H1 (cell line): ENCODE measurements at regions not wholly inside any gene's neighbourhood (a gene's known extent, or its start where the extent isn't known, plus 50 kb on each side); places are given as distances from the start of the nearest gene placed in this dataset.

Source experiments
- CTCF ChIA-PET: fragments of 300-600 bp; sonication (Branson Sonifier 250); formaldehyde crosslinking; loops from one replicate; lab custom pipeline; 2021; ENCODE audit not compliant: partially characterized antibody; lab: Charles Lee
- POLR2A ChIA-PET: fragments of 300-600 bp; sonication (Branson Sonifier 250); formaldehyde crosslinking; loops from one replicate; lab custom pipeline; 2021; ENCODE audit warnings: inconsistent platforms; ENCODE audit not compliant: partially characterized antibody; lab: Charles Lee
- DNase-seq, 2 experiments: peaks; one replicate each; pipeline versions ENCODE4 v3.0.0 to v3.0.0-alpha.2; 2010 to 2022; ENCODE audit warnings: low spot score in 2 of 2, low read depth in 1 of 2, mixed read lengths in 1 of 2
- FAIRE-seq: peaks from 2 replicates; lab custom pipeline; 2011; peaks lifted over from hg19 to GRCh38; lab: Jason Lieb, UNC
- H2AFZ ChIP-seq: 2 replicates; pipeline ENCODE4 v1.8.1; 2012; ENCODE audit warnings: low read length, inconsistent platforms
- H2AK5ac ChIP-seq: 2 replicates; pipeline ENCODE4 v1.6.1; 2013; ENCODE audit warnings: low read depth, low read length
- H2BK120ac ChIP-seq: replicated peaks from 2 replicates; pipeline ENCODE3; 2013; ENCODE audit warnings: low read depth, low read length, inconsistent platforms
- H2BK12ac ChIP-seq: 2 replicates; pipeline ENCODE4 v1.6.1; 2013; ENCODE audit warnings: low read depth, low read length
- H2BK15ac ChIP-seq: 2 replicates; pipeline ENCODE4 v1.6.1; 2013; ENCODE audit warnings: low read length
- H2BK20ac ChIP-seq: 2 replicates; pipeline ENCODE4 v1.6.1; 2013; ENCODE audit warnings: low read length
- H2BK5ac ChIP-seq: 2 replicates; pipeline ENCODE4 v1.6.1; 2013; ENCODE audit warnings: low read depth, low read length
- H3K14ac ChIP-seq: 2 replicates; pipeline ENCODE4 v1.6.1; 2013; ENCODE audit warnings: inconsistent platforms; ENCODE audit not compliant: insufficient read length
- H3K18ac ChIP-seq: 2 replicates; pipeline ENCODE4 v1.6.1; 2013; ENCODE audit warnings: low read length; ENCODE audit errors: extremely low read depth
- H3K23ac ChIP-seq: 2 replicates; pipeline ENCODE4 v1.6.1; 2013; ENCODE audit warnings: inconsistent platforms; ENCODE audit not compliant: insufficient read length
- H3K23me2 ChIP-seq: 2 replicates; pipeline ENCODE4 v1.6.1; 2013; ENCODE audit warnings: low read depth, low read length
- H3K27ac ChIP-seq: 2 replicates; pipeline ENCODE4 v1.6.1; 2011; ENCODE audit warnings: low read depth, low read length, inconsistent platforms
- H3K27me3 ChIP-seq, 4 experiments: replicated peaks in 1 of 4; 1 replicate in 1 of 4; 2 replicates in 3 of 4; pipeline versions ENCODE4 v1.6.1 to v1.8.1; 2011 to 2013; ENCODE audit warnings: low read length in 3 of 4, mild to moderate bottlenecking in 3 of 4, inconsistent platforms in 2 of 4, mixed read lengths in 2 of 4, moderate library complexity in 1 of 4; ENCODE audit not compliant: control insufficient read depth in 3 of 4, insufficient read depth in 3 of 4; ENCODE audit errors: extremely low read depth in 1 of 4
- H3K36me3 ChIP-seq, 4 experiments: 2 replicates each; pipeline versions ENCODE4 v1.6.1 to v1.8.1; 2011 to 2013; ENCODE audit warnings: mild to moderate bottlenecking in 4 of 4, low read length in 3 of 4, moderate library complexity in 2 of 4, control low read depth in 1 of 4, inconsistent platforms in 1 of 4; ENCODE audit not compliant: insufficient read depth in 4 of 4, control insufficient read depth in 2 of 4
- H3K4ac ChIP-seq: replicated peaks from 2 replicates; pipeline ENCODE3; 2013; ENCODE audit warnings: low read length, low read depth, mixed read lengths, inconsistent platforms; ENCODE audit not compliant: insufficient read length
- H3K4me1 ChIP-seq, 4 experiments: replicated peaks in 1 of 4; 1 replicate in 1 of 4; 2 replicates in 3 of 4; pipeline versions ENCODE4 v1.6.1 to v1.8.1; 2011 to 2013; ENCODE audit warnings: low read length in 3 of 4, inconsistent platforms in 2 of 4, mixed read lengths in 1 of 4; ENCODE audit not compliant: insufficient read depth in 4 of 4, control insufficient read depth in 3 of 4
- H3K4me2 ChIP-seq, 2 experiments: 2 replicates each; pipeline versions ENCODE4 v1.6.1 to v1.8.1; 2011 to 2013; ENCODE audit warnings: low read depth in 2 of 2, low read length in 2 of 2, control low read depth in 1 of 2, inconsistent platforms in 1 of 2, mild to moderate bottlenecking in 1 of 2; ENCODE audit not compliant: insufficient read depth in 1 of 2
- H3K4me3 ChIP-seq, 4 experiments: fragments of 200-600, 300-600 bp in 1 of 4; sonication (generic), shearing (Covaris generic), sonication (Bioruptor Twin) in 1 of 4; 2 replicates each; pipeline versions ENCODE4 v1.5.1 to v1.8.1; 2011 to 2016; ENCODE audit warnings: low read length in 4 of 4, low read depth in 3 of 4, control low read depth in 2 of 4, inconsistent platforms in 2 of 4, mild to moderate bottlenecking in 2 of 4, mixed read lengths in 1 of 4, moderate library complexity in 1 of 4; ENCODE audit not compliant: insufficient read depth in 2 of 4; ENCODE audit errors: extremely low read depth in 1 of 4
- H3K56ac ChIP-seq: replicated peaks from 2 replicates; pipeline ENCODE3; 2013; ENCODE audit warnings: low read depth, mild to moderate bottlenecking, mixed read lengths, low read length, inconsistent platforms; ENCODE audit not compliant: insufficient read length
- H3K79me1 ChIP-seq: 2 replicates; pipeline ENCODE4 v1.6.1; 2013; ENCODE audit warnings: low read depth, low read length, control low read depth
- H3K79me2 ChIP-seq, 2 experiments: 2 replicates each; pipeline versions ENCODE4 v1.6.1 to v1.8.1; 2012 to 2013; ENCODE audit warnings: low read length in 2 of 2, mild to moderate bottlenecking in 2 of 2, inconsistent platforms in 1 of 2; ENCODE audit not compliant: insufficient read depth in 2 of 2, control insufficient read depth in 1 of 2
- H3K9ac ChIP-seq, 4 experiments: replicated peaks in 1 of 4; 1 replicate in 1 of 4; 2 replicates in 3 of 4; pipeline versions ENCODE4 v1.6.1 to v1.8.1; 2011 to 2013; ENCODE audit warnings: low read depth in 3 of 4, low read length in 3 of 4, control low read depth in 2 of 4, mild to moderate bottlenecking in 2 of 4, moderate library complexity in 2 of 4, inconsistent platforms in 1 of 4; ENCODE audit errors: extremely low read depth in 1 of 4
- H3K9me3 ChIP-seq, 2 experiments: 2 replicates each; pipeline versions ENCODE4 v1.6.1 to v1.8.1; 2012 to 2013; ENCODE audit warnings: mild to moderate bottlenecking in 2 of 2, moderate library complexity in 2 of 2, control low read depth in 1 of 2, inconsistent platforms in 1 of 2, low read depth in 1 of 2, low read length in 1 of 2, mixed read lengths in 1 of 2; ENCODE audit not compliant: insufficient read depth in 2 of 2
- H4K20me1 ChIP-seq, 2 experiments: replicated peaks in 1 of 2; 2 replicates each; pipeline versions ENCODE3 to v1.8.1; 2011 to 2013; ENCODE audit warnings: inconsistent platforms in 2 of 2, low read length in 2 of 2, mild to moderate bottlenecking in 1 of 2; ENCODE audit not compliant: insufficient read depth in 2 of 2, control insufficient read depth in 1 of 2
- H4K5ac ChIP-seq: 2 replicates; pipeline ENCODE4 v1.6.1; 2013; ENCODE audit warnings: low read length, low read depth, mixed read lengths, inconsistent platforms; ENCODE audit not compliant: insufficient read length
- H4K8ac ChIP-seq: 2 replicates; pipeline ENCODE4 v1.8.0; 2013; ENCODE audit warnings: mild to moderate bottlenecking, moderate library complexity, low read length, inconsistent platforms; ENCODE audit not compliant: insufficient read depth; ENCODE audit errors: extremely low read depth
- H4K91ac ChIP-seq: replicated peaks from 2 replicates; pipeline ENCODE3; 2013; ENCODE audit warnings: low read length, mixed read lengths, inconsistent platforms; ENCODE audit not compliant: insufficient read length
- ATF2 ChIP-seq: IDR thresholded peaks from 2 replicates; pipeline ENCODE4 v1.6.1; 2012; ENCODE audit warnings: low read length, inconsistent platforms
- BRCA1 ChIP-seq: IDR thresholded peaks from 2 replicates; pipeline ENCODE4 v1.6.1; 2012; ENCODE audit warnings: low read depth, low read length, improper control_type of control experiment
- CEBPB ChIP-seq: IDR thresholded peaks from 2 replicates; pipeline ENCODE4 v1.6.1; 2012; ENCODE audit warnings: low read depth, low read length
- MAX ChIP-seq: IDR thresholded peaks from 2 replicates; pipeline ENCODE4 v1.6.1; 2012; ENCODE audit warnings: inconsistent platforms
- SIX5 ChIP-seq: IDR thresholded peaks from 2 replicates; pipeline ENCODE4 v1.6.1; 2011; ENCODE audit warnings: mild to moderate bottlenecking, low read depth, low read length
- SP2 ChIP-seq: IDR thresholded peaks from 2 replicates; pipeline ENCODE4 v1.6.1; 2012; ENCODE audit warnings: mild to moderate bottlenecking, low read length, inconsistent platforms
- ZNF274 ChIP-seq: IDR thresholded peaks from 2 replicates; pipeline ENCODE4 v1.7.0; 2012; ENCODE audit warnings: low read length, borderline replicate concordance; ENCODE audit errors: extremely low read depth
- WGBS, 2 experiments: shearing (Covaris generic) in 1 of 2; methylation state at CpG; one replicate each; pipeline versions ENCODE4 v1.1.6 to v1.1.7; 2013 to 2015; ENCODE audit warnings: low lambda C conversion rate in 2 of 2, mixed read lengths in 2 of 2, inconsistent platforms in 1 of 2, low coverage in 1 of 2, missing lambda C conversion rate in 1 of 2; ENCODE audit not compliant: insufficient replicate concordance in 2 of 2, insufficient coverage in 1 of 2, insufficient read length in 1 of 2; ENCODE audit errors: extremely low coverage in 1 of 2, missing lambda C conversion rate in 1 of 2; 5-methylcytosine and 5-hydroxymethylcytosine counted together

GRCh38 chr5:159782197-159782994 lies 133.9 kb upstream of the ADRA1B start:
- 93% methylated on average over 9 of the region's 9 CpGs; no CpG with 5 or more reads in 1 of the 2 experiments for WGBS, 2 experiments
- Histone ChIP-seq H3K36me3 (no peaks in the 10 kb centered on the region), H3K4me3 (no peak overlapping the region), H4K5ac (no peak overlapping the region), H2BK12ac (no peak overlapping the region), H2BK5ac (no peak overlapping the region), H3K9ac (no peak overlapping the region), H2AK5ac (no peak overlapping the region), H3K23ac (no peak overlapping the region), H3K79me1 (no peaks in the 10 kb centered on the region), H3K27me3 (no peaks in the 10 kb centered on the region), H3K4me1 (peaks cover 0 to 8% (median under 1%) of the 10 kb centered on the region in 4 experiments; a peak in 2 of 7 replicates), H3K23me2 (no peaks in the 10 kb centered on the region), H3K4ac (no peak overlapping the region), H3K79me2 (no peaks in the 10 kb centered on the region), H3K4me2 (no peak overlapping the region), H3K14ac (no peak overlapping the region), H2BK15ac (no peak overlapping the region), H2BK120ac (no peak overlapping the region), H3K9me3 (no peaks in the 10 kb centered on the region), H4K91ac (no peak overlapping the region), H3K18ac (no peak overlapping the region), H3K56ac (no peak overlapping the region), H2AFZ (no peak overlapping the region), H3K27ac (no peak overlapping the region), H4K20me1 (no peaks in the 10 kb centered on the region), H4K8ac (no peak overlapping the region), H2BK20ac (no peak overlapping the region)
- ChIA-PET POLR2A (no interaction called here), CTCF (interaction anchor here (0.6 to 2.8 kb wide), 4 partner anchors 8 to 253 kb away, joined by 3 to 15 read pairs (median 3); no protein-coding TSS in a partner anchor)
- FAIRE-seq (no peak), DNase-seq (no peak)
- TF ChIP-seq ATF2 (no peak), CEBPB (no peak), MAX (no peak), SIX5 (no peak), BRCA1 (no peak), SP2 (no peak), ZNF274 (no peak)
